ENCODE measurements at regions not wholly inside any gene's neighbourhood (a gene's known extent, or its start where the extent isn't known, plus 50 kb on each side); places are given as distances from the start of the nearest gene placed in this dataset.

DNA sequence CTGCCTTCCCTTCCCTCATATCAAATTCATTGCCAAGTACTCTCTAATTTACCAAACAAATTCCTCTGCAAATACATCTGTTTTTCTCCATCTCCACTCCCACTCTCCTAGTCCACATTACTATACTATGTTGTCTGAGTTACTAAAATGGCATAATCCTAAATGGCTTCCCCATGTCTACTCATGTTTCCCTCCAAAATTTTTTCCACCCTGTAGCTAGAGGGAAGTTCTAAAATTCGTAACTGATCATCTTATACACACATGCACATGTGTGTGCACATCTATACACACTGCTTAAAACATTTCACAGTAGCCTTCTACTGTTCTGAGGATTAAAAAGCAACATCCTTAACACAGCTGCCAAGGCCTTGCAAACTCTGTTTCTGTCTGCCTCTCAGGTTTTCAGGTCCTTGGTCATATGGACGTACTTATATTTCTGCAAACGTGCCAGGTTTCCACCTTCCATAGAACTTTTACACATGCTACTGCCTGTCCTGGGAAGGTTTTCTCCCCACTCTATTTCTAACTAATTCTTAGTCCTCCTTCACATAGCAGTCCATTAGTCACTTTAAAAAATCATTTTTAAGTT is 140.6 kb downstream of the LURAP1L start:
- no peak overlapping the region for H3K27ac ChIP-seq
- TF ChIP-seq, protein P1, sequence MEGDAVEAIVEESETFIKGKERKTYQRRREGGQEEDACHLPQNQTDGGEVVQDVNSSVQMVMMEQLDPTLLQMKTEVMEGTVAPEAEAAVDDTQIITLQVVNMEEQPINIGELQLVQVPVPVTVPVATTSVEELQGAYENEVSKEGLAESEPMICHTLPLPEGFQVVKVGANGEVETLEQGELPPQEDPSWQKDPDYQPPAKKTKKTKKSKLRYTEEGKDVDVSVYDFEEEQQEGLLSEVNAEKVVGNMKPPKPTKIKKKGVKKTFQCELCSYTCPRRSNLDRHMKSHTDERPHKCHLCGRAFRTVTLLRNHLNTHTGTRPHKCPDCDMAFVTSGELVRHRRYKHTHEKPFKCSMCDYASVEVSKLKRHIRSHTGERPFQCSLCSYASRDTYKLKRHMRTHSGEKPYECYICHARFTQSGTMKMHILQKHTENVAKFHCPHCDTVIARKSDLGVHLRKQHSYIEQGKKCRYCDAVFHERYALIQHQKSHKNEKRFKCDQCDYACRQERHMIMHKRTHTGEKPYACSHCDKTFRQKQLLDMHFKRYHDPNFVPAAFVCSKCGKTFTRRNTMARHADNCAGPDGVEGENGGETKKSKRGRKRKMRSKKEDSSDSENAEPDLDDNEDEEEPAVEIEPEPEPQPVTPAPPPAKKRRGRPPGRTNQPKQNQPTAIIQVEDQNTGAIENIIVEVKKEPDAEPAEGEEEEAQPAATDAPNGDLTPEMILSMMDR (conservative IDR thresholded peaks at IDR 0.05) = no peak

DNA sequence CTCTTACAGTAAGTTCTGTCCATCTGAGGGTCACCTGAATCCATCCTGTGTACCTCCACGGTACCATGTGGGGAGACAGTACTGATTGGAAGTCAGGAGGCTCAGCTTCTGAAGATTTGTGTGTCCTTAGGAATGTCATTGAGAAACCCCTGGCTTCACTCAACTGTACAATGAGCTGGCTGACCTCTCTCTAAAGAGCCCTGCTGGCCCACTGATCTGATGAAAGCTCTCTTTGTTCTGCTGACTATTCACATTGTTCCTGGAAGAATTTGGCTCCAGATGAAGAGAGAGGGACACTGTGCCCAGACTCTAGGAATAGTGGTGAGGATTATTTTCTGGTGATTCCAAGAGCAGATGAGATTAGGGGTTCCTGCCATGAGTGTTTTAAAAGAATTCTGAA is 141.2 kb downstream of the LURAP1L start:
- TF ChIP-seq, protein P1 (conservative IDR thresholded peaks at IDR 0.05) = no peak
- no peak overlapping the region for H3K27ac ChIP-seq

DNA sequence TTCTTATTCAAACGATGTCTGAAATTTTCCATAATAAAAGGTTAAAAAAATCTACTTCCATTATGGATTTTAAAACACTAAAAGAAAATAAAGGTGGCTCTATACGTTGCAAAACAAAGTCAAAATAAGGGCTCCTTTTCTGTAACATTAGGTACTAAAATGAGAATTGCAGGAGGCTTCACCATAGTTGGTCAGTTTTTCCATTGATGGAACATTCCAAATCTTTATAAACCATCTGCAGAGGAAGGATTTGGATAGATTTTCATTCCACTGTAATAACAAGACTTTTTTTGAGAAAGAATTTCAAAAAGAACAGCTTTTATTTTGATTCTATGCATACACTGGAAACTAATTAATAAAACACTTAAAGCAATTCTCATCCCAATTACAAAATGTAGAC is 145.6 kb downstream of the LURAP1L start:
- TF ChIP-seq, protein P1 (conservative IDR thresholded peaks at IDR 0.05) = no peak
- H3K27ac ChIP-seq = no peak overlapping the region

DNA sequence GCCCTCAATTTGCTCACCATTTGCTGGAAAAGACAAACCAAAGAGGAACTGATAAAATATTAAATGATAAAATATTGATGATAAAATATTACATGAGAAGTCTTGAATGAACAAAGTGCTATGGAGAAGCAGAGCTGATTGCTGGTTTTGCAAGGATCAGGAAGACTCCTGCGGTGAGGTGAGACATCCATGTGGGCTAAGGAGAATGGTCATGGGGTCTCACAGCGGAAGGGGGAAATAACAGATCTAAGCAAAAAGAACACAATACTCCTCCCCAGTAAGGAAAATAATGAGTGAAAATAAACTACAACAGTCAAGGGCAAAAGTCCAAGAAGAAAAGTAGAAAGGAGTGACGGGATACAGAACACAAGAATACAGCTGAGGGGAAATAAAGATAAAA is 146.8 kb downstream of the LURAP1L start:
- TF ChIP-seq, protein P1 (conservative IDR thresholded peaks at IDR 0.05) = no peak
- H3K27ac ChIP-seq = no peak overlapping the region

DNA sequence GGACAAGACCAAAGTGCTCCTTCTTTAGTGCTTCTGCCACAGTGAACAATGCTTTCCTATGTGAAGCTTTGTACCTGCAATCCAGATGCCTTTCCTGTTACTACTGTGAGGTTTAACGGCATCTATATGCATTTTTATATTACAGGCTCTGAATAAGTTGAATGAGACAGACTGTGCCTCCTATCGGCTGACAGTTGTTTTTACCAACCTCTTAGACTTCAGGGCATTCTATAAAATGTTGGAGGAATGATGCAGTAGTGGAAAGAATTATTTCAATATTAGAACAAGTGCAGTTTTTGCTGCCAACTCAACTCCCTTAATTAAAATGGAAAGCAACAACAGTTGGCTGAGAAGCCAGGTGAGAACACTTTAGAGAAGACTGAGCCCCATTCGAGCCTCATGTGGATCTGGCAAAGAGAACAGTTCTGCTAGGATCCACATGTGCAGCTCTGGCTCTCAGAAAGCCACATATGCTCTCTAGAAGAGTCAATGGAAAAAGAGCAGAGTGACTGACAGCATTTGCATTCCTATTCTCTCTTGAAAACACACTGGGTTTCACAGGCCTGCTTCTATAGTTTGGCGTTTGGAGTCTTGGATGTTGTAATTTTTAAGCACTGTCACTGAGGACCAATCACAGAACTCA is 147.5 kb downstream of the LURAP1L start:
- TF ChIP-seq, protein P1 (conservative IDR thresholded peaks at IDR 0.05) = no peak
- H3K27ac ChIP-seq = no peak overlapping the region

DNA sequence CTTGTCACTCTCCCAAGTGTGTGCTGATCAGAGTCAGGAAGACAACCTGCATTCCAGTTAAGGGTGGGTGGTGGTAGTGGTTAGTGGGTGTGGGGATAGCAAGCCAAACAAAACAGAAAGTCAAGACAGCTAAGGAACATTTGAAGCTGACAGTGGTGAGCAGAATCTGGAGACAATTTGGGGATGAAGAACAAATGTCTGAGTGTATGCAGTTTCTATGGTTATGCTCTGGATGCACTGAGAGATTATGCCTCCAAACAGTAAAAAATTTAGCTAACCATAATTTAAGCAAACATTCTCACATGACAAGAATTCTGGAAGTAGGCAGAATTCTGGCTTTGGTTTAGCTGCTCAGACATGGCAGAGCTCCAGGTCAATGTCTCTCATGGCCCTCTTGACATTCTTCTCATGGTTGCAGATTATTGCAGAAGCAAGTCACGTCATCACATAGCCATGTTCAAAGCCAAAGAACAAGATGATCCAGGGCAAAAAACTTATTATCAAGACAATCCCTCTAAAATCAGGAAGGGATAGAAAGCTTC is 148.7 kb downstream of the LURAP1L start:
- TF ChIP-seq, protein P1 (conservative IDR thresholded peaks at IDR 0.05) = no peak

DNA sequence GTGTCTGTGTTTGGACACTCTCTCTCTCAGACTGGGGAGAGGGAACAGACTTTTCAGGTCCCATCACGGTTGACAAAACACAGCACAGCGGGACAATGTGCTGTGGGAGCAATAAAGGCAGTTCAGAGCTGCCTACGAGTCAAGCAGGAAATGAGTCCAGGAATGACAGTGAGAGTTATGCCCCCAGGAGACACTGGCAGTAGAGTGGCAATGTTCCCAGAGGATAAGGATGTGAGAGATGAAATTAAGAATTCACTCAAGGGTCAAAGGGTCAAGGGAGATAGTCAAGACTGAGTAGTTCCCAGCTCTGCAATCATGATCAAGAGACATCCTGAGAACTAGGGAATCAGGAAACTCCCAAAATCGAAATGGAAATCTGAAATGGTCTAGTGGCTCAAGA is 156.1 kb downstream of the LURAP1L start:
- TF ChIP-seq, protein P1 (conservative IDR thresholded peaks at IDR 0.05) = no peak
- H3K27ac ChIP-seq = no peak overlapping the region

More for the DNA sequence above, 148.7 kb downstream of the LURAP1L start:
- H3K27ac ChIP-seq = no peak overlapping the region

Data from VCaP (cell line).